EL (cell line): ENCODE measurements at regions not wholly inside any gene's neighbourhood (a gene's known extent, or its start where the extent isn't known, plus 50 kb on each side); places are given as distances from the start of the nearest gene placed in this dataset.

ENCODE experiments used
- DNase-seq: peaks from one replicate; pipeline ENCODE4 v3.0.0-alpha.2; 2016

- DNase-seq, result no peak
Observed at GRCh38 chr12:45634273-45634917, 95.1 kb upstream of the ARID2 start.

- DNase-seq, result no peak
Observed at GRCh38 chr12:45637242-45637641, 92.3 kb upstream of the ARID2 start.

GRCh38 chr12:45637706-45638105 lies 91.8 kb upstream of the ARID2 start:
- peak; percentile 81 for DNase-seq

- DNase-seq, result no peak
Observed at GRCh38 chr12:45638386-45638785, 91.1 kb upstream of the ARID2 start.

GRCh38 chr12:45644541-45644940 lies 85.0 kb upstream of the ARID2 start:
- DNase-seq, result peak; percentile 54

GRCh38 chr12:45646851-45647581 lies 82.5 kb upstream of the ARID2 start:
- DNase-seq, result no peak

- DNase-seq, result no peak
Observed at GRCh38 chr12:45648070-45648469, 81.4 kb upstream of the ARID2 start.

- DNase-seq, result no peak
Observed at GRCh38 chr12:45651029-45651428, 78.5 kb upstream of the ARID2 start.

- DNase-seq, result no peak
Observed at GRCh38 chr12:45654002-45654665, 75.4 kb upstream of the ARID2 start.

GRCh38 chr12:45655186-45655585 lies 74.3 kb upstream of the ARID2 start:
- no peak for DNase-seq

- no peak for DNase-seq
Observed at GRCh38 chr12:45655743-45656142, 73.8 kb upstream of the ARID2 start.

- no peak for DNase-seq
Observed at GRCh38 chr12:45658020-45658419, 71.5 kb upstream of the ARID2 start.

- peak; percentile 86 for DNase-seq
Observed at GRCh38 chr12:45660330-45660729, 69.2 kb upstream of the ARID2 start.

GRCh38 chr12:45663455-45663854 lies 66.1 kb upstream of the ARID2 start:
- no peak for DNase-seq

- DNase-seq, result no peak
Observed at GRCh38 chr12:45665941-45666340, 63.6 kb upstream of the ARID2 start.

- DNase-seq, result no peak
Observed at GRCh38 chr12:45666396-45666795, 63.1 kb upstream of the ARID2 start.

- DNase-seq, result no peak
Observed at GRCh38 chr12:45666816-45667215, 62.7 kb upstream of the ARID2 start.

GRCh38 chr12:45667761-45668160 lies 61.7 kb upstream of the ARID2 start:
- DNase-seq, result no peak

GRCh38 chr12:45668641-45669040 lies 60.9 kb upstream of the ARID2 start:
- no peak for DNase-seq

- no peak for DNase-seq
Observed at GRCh38 chr12:45669093-45669492, 60.4 kb upstream of the ARID2 start.

GRCh38 chr12:45669792-45670191 lies 59.7 kb upstream of the ARID2 start:
- DNase-seq, result no peak

- DNase-seq, result peak; percentile 34
Observed at GRCh38 chr12:45670346-45671065, 59.0 kb upstream of the ARID2 start.

- peak; percentile 79 for DNase-seq
Observed at GRCh38 chr12:45671254-45671653, 58.3 kb upstream of the ARID2 start.
